ENCODE measurements at regions not wholly inside any gene's neighbourhood (a gene's known extent, or its start where the extent isn't known, plus 50 kb on each side); places are given as distances from the start of the nearest gene placed in this dataset.
"Not testable (repeated sequence)": the region's sequence is repeated elsewhere in the genome, so short reads cannot be mapped to it uniquely, and the experiment has no call there.

DNA sequence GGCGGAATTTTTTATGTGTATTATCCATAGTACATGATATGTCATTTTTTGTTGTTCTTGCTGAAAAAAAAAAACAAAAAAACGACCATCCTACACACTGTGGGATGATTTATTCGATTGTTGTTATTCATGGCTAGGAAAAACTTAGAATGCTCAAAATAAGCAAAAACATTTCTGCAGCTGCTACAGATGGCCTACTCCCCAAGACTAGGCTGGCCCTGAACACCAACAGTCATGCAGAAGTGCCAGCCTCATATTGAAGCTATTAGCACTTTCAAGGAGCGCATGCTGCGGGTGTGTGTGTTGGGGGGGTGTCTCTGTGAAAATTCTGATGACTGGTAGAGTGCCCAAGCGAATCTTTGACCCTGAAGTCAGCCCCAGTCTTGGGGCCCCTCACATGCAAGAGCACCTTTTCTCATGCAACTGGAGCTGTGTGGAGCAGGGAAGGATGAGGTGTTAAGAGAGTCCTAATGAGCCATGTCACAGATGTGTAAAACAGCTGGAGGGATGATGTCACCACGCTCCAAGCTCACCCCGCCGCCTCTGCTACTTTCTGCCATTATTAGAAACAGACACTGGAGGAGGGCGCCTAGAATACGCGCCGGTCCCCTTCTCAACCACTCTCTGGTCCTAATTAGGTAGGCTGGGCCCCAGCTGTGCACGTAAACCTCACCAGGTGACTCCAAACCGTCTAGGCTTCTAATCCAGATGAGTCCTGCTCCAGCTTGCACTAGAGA is 61.0 kb upstream of the SMIM23 start:
- DNase-seq = peak in 1 of 3 experiments; percentile 19

DNA sequence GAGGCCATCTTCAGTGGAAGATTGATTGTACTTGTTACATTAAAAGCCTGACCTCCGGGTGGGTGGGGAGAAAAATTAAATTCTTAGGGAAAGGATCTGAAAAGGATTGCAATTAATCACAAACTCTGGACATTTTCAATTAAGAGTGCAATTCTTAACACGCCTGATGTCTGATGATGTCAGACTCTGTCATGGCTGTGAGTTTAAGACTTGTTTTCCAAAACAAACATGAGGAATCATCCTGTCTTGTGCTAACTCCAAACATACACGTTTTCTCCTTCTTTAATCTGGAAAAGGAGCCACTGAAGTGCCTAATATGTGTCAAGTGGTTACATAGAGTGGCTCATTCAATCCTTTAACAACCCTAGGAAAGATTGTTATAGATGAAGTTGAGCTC is 60.4 kb upstream of the SMIM23 start:
- no peak for DNase-seq

DNA sequence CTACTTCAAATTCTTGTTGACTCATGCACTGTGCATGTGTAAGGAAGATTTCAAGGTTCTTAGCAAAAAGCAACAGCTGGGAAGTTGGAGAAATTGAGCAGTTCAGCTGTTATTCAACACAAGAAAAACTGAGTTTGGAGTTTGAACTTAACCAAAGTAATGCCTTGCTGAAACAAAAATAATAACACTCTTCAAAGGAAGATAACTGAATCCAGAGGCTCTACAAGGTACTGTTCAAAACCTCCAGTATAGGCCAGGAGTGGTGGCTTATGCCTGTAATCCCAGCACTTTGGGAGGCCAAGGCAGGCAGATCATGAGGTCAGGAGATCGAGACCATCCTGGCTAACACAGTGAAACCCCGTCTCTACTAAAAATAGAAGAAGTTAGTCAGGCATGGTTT is 58.8 kb upstream of the SMIM23 start:
- not testable (repeated sequence) for DNase-seq

DNA sequence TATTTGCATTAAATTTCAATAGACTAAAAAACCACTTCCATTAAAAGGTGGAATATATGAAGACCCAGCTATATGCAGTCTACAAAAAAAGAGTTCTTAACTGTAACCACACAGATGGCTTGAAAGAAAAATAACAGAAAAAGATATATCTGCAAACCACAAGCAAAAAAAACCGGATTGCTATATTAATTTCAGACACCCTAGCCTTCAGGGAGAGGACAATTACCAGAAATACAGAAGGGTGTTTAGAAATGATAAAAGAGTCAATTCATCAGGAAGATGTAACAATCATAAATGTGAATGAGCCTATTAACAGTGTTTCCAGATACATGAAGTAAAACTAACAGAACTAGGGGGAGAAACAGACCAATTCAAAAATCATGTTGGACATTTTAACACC is 56.9 kb upstream of the SMIM23 start:
- no peak for DNase-seq
